IMR-90 (cell line): ENCODE measurements at regions not wholly inside any gene's neighbourhood (a gene's known extent, or its start where the extent isn't known, plus 50 kb on each side); places are given as distances from the start of the nearest gene placed in this dataset.

Experiments used
- ATAC-seq: fragments of 200-7000 bp; cut with Tn5 transposase; 2 replicates; pipeline ENCODE4 v1.9.1; 2020; ENCODE audit warnings: low read depth, mild to moderate bottlenecking, moderate library complexity
- BruUV-seq: library from RNA; stranded (reverse); fragments of 400-500 nt; replicated peaks from 2 replicates; lab custom pipeline; 2021; lab: Mats Ljungman, UMichigan
- CTCF ChIA-PET: fragments of 300-600 bp; formaldehyde crosslinking; extraction: SDS; loops from one replicate; lab custom pipeline; 2021; ENCODE audit warnings: antibody characterized with exemption; lab: Yijun Ruan, JAX
- POLR2A ChIA-PET: fragments of 300-600 bp; sonication (Branson Sonifier 250); formaldehyde crosslinking; loops from one replicate; lab custom pipeline; 2022; ENCODE audit warnings: antibody characterized with exemption; ENCODE audit not compliant: unreplicated experiment; lab: Charles Lee
- DNase-seq: peaks from one replicate; pipeline ENCODE4 v3.0.0; 2013
- H2AFZ ChIP-seq: replicated peaks from 2 replicates; pipeline ENCODE3; 2013; ENCODE audit warnings: low read length, mild to moderate bottlenecking; ENCODE audit not compliant: poor library complexity
- H2AK5ac ChIP-seq: 2 replicates; pipeline ENCODE4 v1.6.1; 2013; ENCODE audit warnings: low read depth, low read length, inconsistent platforms
- H2AK9ac ChIP-seq: replicated peaks from 2 replicates; pipeline ENCODE3; 2013; ENCODE audit warnings: mild to moderate bottlenecking, low read depth, low read length, moderate library complexity; ENCODE audit not compliant: poor library complexity
- H2BK120ac ChIP-seq: 2 replicates; pipeline ENCODE4 v1.6.1; 2013; ENCODE audit warnings: low read depth, low read length, inconsistent platforms
- H2BK15ac ChIP-seq: 3 replicates; pipeline ENCODE4 v1.6.1; 2013; ENCODE audit warnings: low read depth, low read length, inconsistent platforms
- H2BK20ac ChIP-seq: 2 replicates; pipeline ENCODE4 v1.6.1; 2013; ENCODE audit warnings: low read depth, mild to moderate bottlenecking, inconsistent platforms, low read length, moderate library complexity
- H2BK5ac ChIP-seq: 2 replicates; pipeline ENCODE4 v1.6.1; 2013; ENCODE audit warnings: mild to moderate bottlenecking, low read depth, low read length, inconsistent platforms; ENCODE audit not compliant: poor library complexity, severe bottlenecking
- H3K14ac ChIP-seq: replicated peaks from 2 replicates; pipeline ENCODE4 v1.6.1; 2013; ENCODE audit warnings: low read depth, low read length, inconsistent platforms
- H3K18ac ChIP-seq: 2 replicates; pipeline ENCODE4 v1.6.1; 2013; ENCODE audit warnings: low read depth, low read length, control low read depth
- H3K23ac ChIP-seq: 2 replicates; pipeline ENCODE4 v1.6.1; 2013; ENCODE audit warnings: low read depth, low read length, inconsistent platforms
- H3K27ac ChIP-seq: 2 replicates; pipeline ENCODE4 v1.5.1; 2013; ENCODE audit warnings: mild to moderate bottlenecking, control low read depth, low read length; ENCODE audit not compliant: insufficient read depth
- H3K27me3 ChIP-seq: 2 replicates; pipeline ENCODE4 v1.6.1; 2013; ENCODE audit warnings: low read length; ENCODE audit not compliant: control insufficient read depth, insufficient read depth
- H3K36me3 ChIP-seq: 2 replicates; pipeline ENCODE4 v1.6.1; 2013; ENCODE audit warnings: low read length, mixed read lengths; ENCODE audit not compliant: control insufficient read depth, insufficient read depth
- H3K4ac ChIP-seq: 2 replicates; pipeline ENCODE4 v1.6.1; 2013; ENCODE audit warnings: low read depth, low read length, inconsistent platforms
- H3K4me1 ChIP-seq: 2 replicates; pipeline ENCODE4 v1.6.1; 2013; ENCODE audit warnings: low read length, mixed read lengths; ENCODE audit not compliant: control insufficient read depth, insufficient read depth
- H3K4me2 ChIP-seq: 2 replicates; pipeline ENCODE4 v1.6.1; 2013; ENCODE audit warnings: low read depth, mild to moderate bottlenecking, control low read depth, low read length, moderate library complexity
- H3K4me3 ChIP-seq: 2 replicates; pipeline ENCODE4 v1.5.1; 2013; ENCODE audit warnings: low read depth, mild to moderate bottlenecking, control low read depth, low read length, moderate library complexity; ENCODE audit not compliant: insufficient read depth
- H3K56ac ChIP-seq: 2 replicates; pipeline ENCODE4 v1.6.1; 2013; ENCODE audit warnings: low read length, inconsistent platforms; ENCODE audit not compliant: insufficient read depth; ENCODE audit errors: extremely low read depth
- H3K79me1 ChIP-seq, 2 experiments: 2 replicates each; pipeline ENCODE4 v1.6.1; 2013; ENCODE audit warnings: low read length in 2 of 2, inconsistent platforms in 1 of 2, low read depth in 1 of 2
- H3K9ac ChIP-seq: 2 replicates; pipeline ENCODE4 v1.6.1; 2013; ENCODE audit warnings: low read depth, low read length, control low read depth
- H3K9me1 ChIP-seq: 2 replicates; pipeline ENCODE4 v1.6.1; 2013; ENCODE audit warnings: low read length, inconsistent platforms; ENCODE audit not compliant: insufficient read depth
- H3K9me3 ChIP-seq: 2 replicates; pipeline ENCODE4 v1.6.1; 2013; ENCODE audit warnings: low read length; ENCODE audit not compliant: control insufficient read depth, insufficient read depth
- H4K20me1 ChIP-seq: 2 replicates; pipeline ENCODE4 v1.6.1; 2013; ENCODE audit warnings: low read length, inconsistent platforms; ENCODE audit not compliant: insufficient read depth
- H4K5ac ChIP-seq: 2 replicates; pipeline ENCODE4 v1.6.1; 2013; ENCODE audit warnings: mild to moderate bottlenecking, low read depth, low read length, control low read depth
- H4K8ac ChIP-seq, 2 experiments: 2 replicates each; pipeline ENCODE4 v1.6.1; 2013; ENCODE audit warnings: low read depth in 2 of 2, low read length in 2 of 2, control low read depth in 1 of 2, inconsistent platforms in 1 of 2
- H4K91ac ChIP-seq: 2 replicates; pipeline ENCODE4 v1.6.1; 2013; ENCODE audit warnings: low read depth, low read length, inconsistent platforms; ENCODE audit not compliant: insufficient read depth
- RAD21 ChIP-seq: IDR thresholded peaks from 2 replicates; pipeline ENCODE4 v1.6.1; 2012; ENCODE audit warnings: low read length, improper control_type of control experiment
- SMC3 ChIP-seq: fragments of 150-350 bp; IDR thresholded peaks from 2 replicates; pipeline ENCODE4 v1.6.1; 2016; ENCODE audit warnings: low read depth, mild to moderate bottlenecking, antibody characterized with exemption, low read length, moderate library complexity
- USF2 ChIP-seq: fragments of 150-350 bp; IDR thresholded peaks from 2 replicates; pipeline ENCODE4 v1.6.1; 2017; ENCODE audit warnings: mild to moderate bottlenecking, antibody characterized with exemption, low read length, low read depth
- WGBS, 2 experiments: methylation state at CpG; one replicate each; pipeline versions ENCODE4 v1.1.5 to v1.1.7; 2013; ENCODE audit warnings: missing lambda C conversion rate in 2 of 2; ENCODE audit not compliant: insufficient read length in 1 of 2; ENCODE audit errors: extremely low coverage in 2 of 2; 5-methylcytosine and 5-hydroxymethylcytosine counted together
- dilution Hi-C: fragments of 300-500 bp; cut with HindIII; formaldehyde crosslinking; loops from one replicate; pipeline ENCODE4 v1.14.3; 2018; ENCODE audit warnings: low sequenced_read_pairs; ENCODE audit not compliant: unreplicated experiment
- in situ Hi-C: fragments of 300-500 bp; cut with MboI; formaldehyde crosslinking; loops from 3 replicates; pipeline ENCODE4 v1.14.3; 2019; ENCODE audit warnings: low sequenced_read_pairs, inconsistent platforms, mixed read lengths
- intact Hi-C: fragments of 100-400 bp; cut with micrococcal nuclease; formaldehyde crosslinking; loops from 2 replicates; pipeline ENCODE4 v1.10.0; 2022

GRCh38 chr1:209235166-209235565 is 348.3 kb upstream of the CAMK1G start:
- Histone ChIP-seq H2BK20ac (no peak overlapping the region), H3K4me1 (no peaks in the 10 kb centered on the region)

More at GRCh38 chr1:209235166-209235565, 348.3 kb upstream of the CAMK1G start:
- Histone ChIP-seq H4K20me1 (no peaks in the 10 kb centered on the region), H3K36me3 (no peaks in the 10 kb centered on the region), H3K79me1 (no peaks in the 10 kb centered on the region), H3K18ac (no peak overlapping the region), H2BK15ac (no peak overlapping the region), H3K14ac (no peak overlapping the region), H3K56ac (no peak overlapping the region), H3K4ac (no peak overlapping the region), H2AFZ (no peak overlapping the region), H4K91ac (no peak overlapping the region), H4K5ac (no peak overlapping the region), H3K9me3 (peaks cover 5% of the 10 kb centered on the region; the same call in 1 of the 2 replicates), H3K4me2 (no peak overlapping the region), H2AK5ac (no peak overlapping the region), H2AK9ac (no peak overlapping the region), H3K23ac (no peak overlapping the region), H2BK120ac (no peak overlapping the region), H4K8ac (no peak overlapping the region), H2BK5ac (no peak overlapping the region), H3K9me1 (no peaks in the 10 kb centered on the region), H3K4me3 (no peak overlapping the region), H3K27me3 (no peaks in the 10 kb centered on the region), H3K9ac (no peak overlapping the region), H3K27ac (no peak overlapping the region)
- BruUV-seq: no TSS peak
- TF ChIP-seq RAD21 (no peak), USF2 (no peak), SMC3 (no peak)
- intact Hi-C loops: no loop called here
- ATAC-seq (no peak), DNase-seq (no peak)
- dilution Hi-C loops: no loop called here
- 100% methylated on average over 1 of the region's 4 CpGs; no CpG with 5 or more reads in 1 of the 2 experiments for WGBS, 2 experiments
- CTCF ChIA-PET: no interaction called here
- in situ Hi-C loops: no loop called here
- POLR2A ChIA-PET: no interaction called here
